ENCODE measurements at regions not wholly inside any gene's neighbourhood (a gene's known extent, or its start where the extent isn't known, plus 50 kb on each side); places are given as distances from the start of the nearest gene placed in this dataset.

DNA sequence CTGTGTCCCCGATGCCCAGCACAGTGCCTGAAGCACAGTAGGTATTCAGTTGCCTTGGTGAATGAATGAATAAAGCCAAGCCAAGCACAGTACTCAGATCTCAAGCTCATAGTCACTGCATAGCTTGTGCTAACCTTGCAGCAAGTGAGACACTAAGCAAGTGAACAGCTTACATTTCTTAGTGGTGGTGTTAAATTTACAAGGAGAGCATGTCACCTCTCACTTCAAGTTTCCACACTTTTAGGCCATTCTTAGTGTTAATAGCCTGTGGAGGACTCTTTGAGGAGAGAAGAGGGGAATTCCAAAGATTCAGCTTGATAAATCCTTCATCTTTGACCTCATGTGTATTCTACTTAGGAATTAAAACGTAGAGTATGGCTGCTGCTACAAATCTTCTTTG lies 104.7 kb downstream of the C9orf152 start:
- DNase-seq = no peak

DNA sequence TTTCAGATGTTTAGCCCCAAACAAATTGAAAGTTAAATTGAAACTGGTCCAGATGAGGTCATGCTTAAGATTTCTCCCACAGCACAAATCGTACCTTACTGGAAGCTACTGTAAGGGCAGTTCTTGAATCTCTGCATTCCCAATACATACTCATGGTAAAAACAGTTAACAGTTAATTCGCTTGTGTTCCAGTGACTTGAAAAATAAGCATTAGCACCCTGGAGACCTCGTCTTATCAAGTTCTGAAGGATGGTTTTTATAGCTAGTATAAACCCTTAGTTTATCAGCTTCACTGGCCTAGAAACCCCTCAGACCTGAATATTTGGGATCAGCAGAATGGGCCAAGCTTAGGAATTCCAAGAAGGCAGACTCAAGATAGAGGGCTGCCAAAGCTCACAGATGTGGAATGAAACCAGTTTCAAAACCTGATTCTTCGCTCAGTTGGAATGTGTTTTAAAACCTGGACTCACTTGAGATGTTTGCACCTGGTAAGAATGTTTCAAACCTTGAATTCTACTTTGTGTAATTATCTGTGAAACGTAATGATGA lies 103.6 kb downstream of the C9orf152 start:
- no peak for DNase-seq

DNA sequence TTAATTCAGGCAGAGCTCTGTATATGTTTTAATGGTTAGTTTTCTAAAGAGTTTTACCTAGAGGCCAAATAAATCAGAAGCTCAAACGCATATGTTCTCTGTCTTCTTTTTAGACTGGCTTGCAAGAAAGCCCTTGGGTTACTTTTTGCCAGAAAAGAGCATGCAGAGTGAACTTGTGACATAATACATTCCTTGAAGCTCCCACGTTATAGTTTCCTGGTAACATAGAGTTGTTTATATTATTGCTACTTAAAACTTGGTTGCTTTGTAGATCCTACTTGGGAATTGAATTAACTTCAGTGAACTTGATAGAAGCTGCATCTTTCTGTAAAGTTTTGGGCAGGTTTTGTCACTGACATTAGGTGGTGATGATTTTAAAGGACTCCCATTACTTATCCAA lies 102.9 kb downstream of the C9orf152 start:
- DNase-seq = no peak

DNA sequence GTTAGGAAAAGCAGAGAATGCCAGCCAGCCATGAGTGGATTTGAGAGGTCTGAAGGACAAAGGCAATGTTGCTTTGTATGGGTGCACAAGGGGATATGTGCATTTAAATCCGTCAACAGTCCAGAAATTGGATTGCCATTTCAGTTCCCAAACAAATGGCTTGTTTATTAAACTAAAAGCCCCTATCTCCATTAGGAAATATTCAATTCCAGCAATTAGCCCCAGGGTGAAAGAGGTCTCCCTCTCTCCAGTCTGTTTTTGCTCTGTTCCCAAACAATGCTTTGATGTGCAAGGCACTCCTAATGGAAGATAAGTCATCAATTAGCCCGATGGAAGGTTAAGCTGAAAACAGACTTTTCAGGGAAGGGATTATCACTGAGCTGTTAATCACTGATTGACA lies 101.3 kb downstream of the C9orf152 start:
- DNase-seq = no peak

DNA sequence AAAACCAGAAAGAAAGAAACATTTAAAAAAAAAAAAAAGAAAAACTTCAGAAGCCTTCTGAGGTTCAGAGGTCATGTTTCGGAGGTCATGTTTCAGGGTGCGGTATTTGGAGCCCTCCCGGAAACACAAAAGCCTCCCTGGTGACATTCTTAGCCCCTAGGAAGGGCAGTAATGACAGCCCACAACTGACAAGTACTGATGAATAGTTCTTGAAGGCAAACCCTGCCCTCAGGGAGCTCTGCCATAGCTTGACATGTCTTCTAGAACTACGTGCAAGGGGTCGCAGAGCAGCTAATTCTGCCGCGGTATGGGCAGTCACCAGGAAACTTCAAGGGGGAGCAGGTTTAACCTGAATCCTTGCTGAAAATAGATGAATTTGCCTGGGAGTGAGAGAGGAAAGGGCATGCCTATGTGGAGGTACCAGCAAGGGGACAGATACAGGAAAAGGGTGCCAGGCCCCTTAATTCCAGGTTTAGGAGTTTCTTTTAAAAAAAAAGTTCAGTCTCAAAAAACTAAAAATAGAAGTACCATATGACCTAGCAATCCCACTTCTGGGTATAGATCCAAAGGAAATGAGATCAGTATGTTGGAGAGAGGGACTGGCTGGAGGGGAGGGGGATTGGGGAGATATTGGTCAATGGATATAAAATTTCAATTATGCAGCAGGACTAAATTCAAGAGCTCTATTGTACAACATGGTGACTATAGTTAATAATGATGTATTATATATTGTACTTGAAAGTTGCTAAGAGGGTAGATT lies 98.4 kb downstream of the C9orf152 start:
- DNase-seq = no peak

DNA sequence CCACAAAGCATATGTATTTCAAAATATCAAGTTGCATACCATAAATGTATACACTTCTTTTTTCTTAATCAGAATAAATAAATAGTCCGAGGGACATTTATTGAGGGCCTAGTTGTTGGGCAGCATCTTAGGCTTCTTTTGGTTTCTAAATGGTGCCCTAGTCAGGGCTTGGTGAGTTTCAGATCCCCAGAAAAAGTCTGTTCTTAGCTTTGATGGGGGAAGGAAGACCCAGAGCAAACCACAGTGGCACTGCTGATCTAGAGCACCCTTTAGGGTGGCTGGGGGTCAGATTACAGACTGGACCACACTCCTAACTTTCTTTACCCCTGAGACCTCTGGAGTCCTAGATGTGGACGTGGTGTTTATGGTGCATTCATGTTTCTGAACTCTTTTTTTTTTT lies 97.8 kb downstream of the C9orf152 start:
- no peak for DNase-seq

DNA sequence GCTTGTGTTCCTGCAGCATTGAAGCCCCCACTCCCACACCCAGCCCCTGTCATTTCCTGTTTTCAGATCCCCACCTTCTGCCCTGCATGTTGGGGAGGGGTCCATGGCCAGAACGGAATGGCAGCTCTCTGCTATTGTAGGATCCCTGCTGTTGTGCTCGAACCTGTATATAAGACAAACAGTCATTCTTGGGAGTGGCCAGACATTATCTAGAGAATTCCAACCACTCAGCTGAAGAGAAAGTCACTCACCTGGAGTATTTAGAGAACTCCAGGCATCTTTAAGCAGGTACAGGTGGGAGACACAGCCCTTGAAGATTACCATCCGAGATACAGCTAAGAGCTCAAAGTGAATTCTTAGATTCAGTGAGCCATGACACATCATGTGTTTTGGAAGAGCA lies 96.1 kb downstream of the C9orf152 start:
- DNase-seq = no peak

DNA sequence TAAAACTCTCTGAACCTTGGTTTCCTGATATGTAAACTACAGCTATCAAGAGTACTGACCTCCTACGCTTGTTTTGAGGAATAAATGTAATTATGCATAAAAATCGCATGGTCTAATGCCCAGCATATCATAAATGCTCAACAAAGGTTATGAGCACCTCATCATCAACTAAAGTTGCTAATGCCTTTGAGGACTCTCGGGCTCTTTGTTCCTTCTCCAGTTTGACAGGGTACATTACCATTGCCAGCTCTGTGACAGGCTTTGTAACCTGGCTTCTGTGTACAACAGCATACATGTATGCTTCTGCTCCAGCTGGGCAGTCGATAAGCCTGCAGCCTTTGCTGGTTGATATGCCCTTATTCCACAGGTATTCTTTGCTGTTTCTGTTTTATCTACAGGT lies 95.2 kb downstream of the C9orf152 start:
- DNase-seq = no peak

DNA sequence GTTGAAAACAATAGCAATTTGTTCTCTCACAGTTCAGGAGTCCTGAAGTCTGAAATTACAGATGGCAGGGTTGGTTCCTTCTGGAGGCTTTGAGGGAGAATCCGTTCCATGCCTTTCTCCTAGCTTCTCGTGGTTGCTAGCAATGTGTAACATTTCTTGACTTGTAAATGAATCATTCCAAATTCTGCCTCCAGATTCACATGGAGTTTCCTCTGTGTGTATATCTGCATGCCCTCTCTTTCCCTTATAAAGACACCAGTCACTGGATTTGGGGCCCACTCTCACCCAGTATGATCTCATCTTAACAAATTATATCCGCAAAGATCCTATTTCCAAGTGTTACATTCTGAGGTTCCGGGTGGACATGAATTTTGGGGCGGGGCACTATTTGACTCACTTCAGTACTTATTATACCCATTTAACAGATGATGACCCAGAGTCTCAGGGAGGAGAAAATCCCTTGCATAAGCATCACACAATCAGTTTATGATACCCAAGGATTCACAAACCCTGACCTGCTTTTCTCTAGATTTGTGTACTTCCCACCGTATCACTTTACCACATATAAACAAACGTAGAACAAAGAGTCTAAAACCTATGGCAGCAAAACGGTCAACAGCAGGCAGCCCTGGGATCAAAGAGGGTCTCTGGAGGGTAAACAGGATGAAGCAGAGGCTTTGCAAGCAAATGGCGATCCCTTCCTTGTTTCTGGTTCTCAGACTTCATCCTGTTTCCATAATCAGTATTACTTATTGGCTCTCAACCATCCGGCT lies 93.7 kb downstream of the C9orf152 start:
- no peak for DNase-seq

DNA sequence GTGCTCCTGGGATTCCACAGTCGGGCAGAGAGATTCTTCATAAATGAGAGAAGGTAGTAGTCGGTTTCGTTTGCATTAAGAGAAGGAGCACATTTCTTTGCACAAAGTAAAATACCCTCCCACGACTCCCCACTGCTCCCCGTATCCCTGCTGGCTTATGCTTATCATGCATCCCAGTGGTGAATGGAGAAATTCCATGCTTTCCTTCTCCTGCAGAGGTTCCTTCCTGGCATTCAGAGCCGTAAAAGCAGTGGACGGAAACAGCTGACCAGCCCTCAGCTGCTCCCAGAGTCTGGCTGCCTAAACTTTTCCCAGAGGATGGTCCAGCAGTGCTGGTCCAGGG lies 93.1 kb downstream of the C9orf152 start:
- no peak for DNase-seq

DNA sequence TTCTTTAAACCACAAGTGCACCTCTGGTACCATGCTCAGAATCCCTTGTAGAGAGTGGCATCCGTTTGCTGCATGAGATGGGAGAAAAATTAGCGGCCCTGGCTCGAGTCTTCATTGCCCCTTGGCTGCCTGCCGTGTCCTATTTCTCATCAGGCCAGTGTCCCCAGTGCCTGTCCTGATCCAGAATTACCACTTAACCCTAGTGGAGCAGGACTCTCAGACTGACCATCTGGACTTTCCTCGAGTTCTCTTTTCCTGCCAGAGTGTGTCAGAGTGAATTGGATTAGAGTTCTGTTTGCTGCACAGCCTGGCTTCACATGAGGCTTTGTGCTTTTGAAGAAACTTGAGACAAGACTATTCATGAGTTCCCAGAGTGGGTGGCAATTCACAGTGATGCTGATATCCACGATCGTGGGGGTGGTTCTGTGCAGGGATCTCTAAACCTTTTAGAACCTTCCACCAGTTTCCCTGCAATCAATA lies 92.6 kb downstream of the C9orf152 start:
- no peak for DNase-seq

DNA sequence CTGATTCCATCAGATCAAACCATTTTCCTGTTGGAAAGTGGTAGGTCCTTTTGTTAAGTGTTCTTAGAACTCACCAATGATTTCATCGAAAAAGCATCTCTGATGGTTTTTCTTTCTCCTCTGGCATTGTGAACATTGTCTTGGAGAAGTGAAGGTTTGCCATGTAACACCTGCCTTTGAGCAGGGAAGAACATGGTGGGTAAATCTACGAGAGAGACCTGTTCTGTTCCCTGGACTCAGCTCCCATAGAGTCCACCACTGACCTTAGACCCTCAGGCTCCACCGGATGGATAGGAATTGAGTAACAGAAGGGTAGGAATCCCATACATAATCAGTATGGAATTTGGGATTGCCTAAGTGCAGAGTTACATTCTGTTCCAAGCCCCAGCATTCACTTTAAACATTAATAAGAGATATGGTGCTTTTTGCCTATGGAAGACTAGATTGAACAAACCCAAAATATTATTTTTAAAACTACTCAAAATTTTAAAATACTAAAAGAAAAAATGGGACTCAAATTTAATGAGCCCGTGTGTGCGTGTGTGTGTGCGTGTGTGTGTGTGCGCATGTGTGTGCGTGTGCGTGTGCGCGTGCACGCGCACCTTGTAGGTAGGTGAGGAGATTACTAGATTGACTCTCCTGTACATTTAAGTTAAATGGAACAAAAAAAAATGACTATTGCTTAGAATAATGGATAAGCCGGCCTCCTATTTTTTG lies 92.0 kb downstream of the C9orf152 start:
- DNase-seq = no peak

DNA sequence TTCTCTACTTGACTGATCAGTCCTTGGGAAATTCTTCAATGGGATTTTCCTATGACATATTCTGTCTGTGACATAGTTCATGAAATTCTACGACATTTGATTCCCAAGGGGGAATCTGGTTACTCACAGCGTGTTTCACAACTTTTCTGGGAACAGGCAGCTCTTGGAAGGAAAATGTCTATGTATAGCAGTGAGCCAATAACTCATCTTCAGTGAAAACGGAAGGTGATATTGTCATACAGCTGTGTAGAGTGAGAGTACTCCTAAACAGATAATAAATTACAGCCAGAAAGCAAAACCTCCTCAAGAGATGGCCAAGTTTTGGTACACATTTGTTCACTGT lies 91.4 kb downstream of the C9orf152 start:
- DNase-seq = no peak

DNA sequence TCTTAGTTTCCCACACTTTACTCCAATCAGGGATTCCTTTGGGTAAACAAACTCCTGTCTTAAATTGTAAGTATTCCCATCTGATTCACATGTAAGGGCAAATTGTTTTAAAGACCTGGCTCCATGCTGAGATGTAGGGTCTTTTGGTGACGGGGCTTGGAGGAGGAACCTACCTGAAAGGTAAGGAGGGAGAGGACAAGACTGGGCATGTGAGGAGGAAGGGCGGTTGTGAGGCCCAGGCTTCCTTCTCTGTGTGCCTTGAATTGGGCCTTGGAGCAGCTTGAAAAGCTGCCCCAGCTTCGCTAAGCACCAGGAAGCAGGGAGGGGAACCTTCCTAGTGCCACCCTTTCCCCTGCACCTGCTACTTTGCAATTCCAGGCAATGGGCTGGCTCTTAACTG lies 86.8 kb downstream of the C9orf152 start:
- no peak for DNase-seq

DNA sequence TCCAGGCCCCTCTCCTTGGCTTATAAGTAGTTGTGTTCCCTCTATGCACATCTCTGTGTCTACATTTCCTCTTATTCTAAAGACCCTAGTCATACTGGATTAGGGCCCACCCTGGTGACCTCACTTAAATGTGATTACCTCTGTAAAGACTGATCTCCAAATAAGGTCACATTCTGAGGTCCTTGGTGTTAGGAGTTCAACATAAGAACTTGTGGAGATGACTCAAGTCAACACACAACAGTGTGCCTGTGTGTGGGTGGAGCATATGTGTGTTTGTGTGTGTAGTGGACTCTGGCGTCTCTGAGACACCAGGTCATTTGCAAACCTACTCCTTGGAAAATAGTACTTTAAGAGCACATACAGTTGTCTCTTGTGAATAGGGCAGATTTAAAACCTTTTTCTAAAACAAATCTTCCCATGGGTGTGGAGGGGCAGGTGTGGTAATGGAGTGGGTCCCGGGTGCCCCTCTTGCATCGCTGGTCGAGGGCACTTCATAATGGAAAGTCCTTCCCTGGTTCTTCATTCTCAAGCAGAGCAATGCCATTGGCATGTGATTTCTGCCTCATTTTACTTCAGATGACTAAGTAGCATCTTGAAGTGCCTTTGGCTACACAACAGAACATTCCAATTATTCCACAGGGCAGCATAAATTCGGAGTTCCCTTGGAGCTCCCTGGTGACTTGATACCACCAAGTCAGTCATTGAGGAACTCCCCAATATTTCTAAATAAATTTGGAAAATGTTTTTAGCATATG lies 84.4 kb downstream of the C9orf152 start:
- no peak for DNase-seq

DNA sequence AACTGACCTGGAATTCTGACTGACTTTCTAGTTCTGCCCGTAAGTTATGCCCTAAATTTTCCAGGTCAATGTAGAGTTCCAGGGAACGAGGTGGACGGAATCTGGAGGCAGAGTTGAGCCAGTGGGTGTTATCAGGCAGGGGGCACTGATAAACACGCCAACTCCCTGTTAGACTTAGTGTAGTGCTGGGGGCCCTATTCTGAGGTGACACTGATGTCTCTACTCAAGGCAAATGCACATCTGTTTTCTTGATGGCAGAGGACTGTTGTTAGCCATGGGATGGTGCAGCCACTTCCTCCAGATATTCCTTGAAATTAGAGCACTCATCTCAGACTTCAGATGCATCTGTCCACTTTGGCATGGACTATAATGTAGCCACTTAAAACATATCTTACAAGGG lies 83.5 kb downstream of the C9orf152 start:
- no peak for DNase-seq

DNA sequence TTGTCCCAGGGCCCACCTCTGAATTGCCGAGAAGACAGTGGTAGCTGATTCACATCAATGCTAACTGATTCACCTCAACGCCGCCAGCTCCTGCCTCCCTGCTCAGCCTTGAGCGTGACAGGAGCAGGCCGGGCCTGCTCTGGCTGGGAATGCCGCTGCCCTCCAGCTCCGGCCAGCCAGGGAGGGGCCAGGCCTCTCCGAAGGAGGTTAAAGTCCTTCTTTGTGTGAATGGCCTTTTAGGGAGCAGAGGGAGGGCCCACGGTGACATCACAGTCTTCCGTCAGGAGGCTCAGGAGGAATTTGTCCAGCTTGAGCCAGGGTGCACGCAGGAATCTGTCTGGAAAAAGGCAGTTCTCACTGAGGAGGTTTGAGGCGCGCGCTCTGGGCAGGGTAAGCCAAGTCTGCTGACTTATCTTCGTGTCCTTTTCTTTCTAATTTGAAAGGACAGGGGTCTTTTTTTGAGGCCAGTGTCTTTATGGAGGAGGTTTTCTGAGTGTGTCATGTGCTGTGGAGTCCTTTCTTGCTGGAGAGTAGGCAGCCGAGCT lies 82.7 kb downstream of the C9orf152 start:
- DNase-seq = no peak

DNA sequence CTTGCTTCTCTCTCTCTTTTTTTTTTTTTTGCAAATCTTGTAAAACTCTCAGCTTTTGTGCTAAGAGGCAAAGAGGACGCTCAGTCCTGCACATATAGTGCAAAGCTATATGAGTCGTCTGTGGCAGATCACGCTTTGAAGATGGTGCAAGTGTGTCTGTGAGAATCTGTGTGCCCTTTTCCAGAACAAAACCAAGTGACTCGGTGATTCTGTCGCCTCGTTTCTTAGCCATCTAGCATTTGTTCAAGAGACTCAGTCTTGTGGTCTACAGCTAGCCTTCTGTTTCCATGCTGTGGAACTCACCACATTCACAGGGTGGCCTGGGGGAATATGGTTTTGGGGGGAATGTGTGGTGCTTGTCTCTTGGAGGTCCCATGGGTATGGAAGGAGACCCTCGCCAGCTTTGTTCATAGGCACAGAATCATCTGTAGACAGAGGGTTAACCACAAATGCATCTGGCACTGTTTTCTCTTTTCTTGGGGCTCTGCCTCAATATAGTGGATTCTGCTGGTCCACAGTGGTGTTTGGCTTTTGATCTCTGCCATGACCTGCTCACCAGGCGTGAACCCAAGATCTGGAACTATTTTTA lies 82.1 kb downstream of the C9orf152 start:
- no peak for DNase-seq

DNA sequence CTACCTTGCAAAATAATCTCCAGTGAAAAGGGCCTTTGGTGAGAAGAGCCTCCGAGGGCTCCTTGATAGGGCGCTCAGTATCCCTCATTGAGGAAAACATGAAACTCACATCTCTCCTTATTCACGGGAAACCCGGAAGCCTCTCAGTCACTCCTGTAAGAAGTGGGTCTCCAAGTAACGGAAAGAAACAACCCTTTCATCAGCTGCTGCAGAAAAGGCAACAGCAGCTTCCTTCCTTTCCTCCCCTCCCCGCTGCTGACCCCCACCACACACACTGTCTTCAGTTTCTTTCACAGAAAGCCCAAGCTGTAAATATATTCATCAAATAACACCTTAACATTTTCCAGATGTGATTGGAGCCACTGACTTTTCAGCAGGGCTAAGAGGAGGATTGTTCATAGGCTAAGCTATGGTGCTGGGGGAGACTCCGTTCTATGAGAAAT lies 81.4 kb downstream of the C9orf152 start:
- DNase-seq = no peak

DNA sequence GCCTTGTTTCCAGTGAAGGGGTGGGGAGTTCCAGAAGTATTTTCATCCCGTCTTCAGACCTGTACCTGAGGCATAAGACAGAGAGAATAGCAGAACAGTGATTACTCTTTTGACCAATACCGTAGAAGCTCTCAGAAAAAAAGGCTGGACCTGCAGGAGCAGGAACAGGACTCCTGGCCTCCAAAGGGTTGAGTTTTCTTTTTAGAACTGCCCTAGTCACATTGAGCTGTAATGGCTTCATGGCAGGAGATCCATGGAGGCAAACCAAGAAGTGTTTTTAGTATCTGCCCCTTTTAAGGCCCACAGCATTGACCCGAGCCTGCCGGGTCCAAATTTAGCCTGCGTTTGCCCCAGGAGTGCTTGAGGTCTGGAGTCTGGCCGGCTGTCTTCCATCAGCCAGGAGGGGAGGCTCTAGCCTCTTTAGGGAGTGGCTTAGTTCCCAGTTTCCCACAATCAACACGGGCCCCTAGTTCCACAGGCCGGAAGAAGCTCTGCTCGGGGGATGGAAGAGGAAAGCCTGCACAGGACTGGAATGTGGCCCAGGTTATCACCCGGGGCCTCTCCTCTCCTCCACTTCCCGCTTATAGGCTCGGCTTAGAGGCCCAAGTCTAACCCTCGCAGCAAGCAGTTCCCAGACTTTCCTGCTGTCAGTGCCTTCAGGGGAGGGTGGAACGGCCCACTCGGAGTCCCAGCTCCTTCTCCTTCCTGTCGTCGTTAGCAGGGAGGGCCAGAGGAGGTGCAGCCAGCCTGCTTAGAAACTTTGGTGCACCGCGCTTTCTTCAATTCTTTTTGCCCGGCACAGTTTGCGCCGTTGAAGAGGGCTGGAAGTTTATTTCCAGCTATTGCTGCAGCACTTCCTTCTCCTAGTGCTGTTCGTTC lies 80.7 kb downstream of the C9orf152 start:
- no peak for DNase-seq

DNA sequence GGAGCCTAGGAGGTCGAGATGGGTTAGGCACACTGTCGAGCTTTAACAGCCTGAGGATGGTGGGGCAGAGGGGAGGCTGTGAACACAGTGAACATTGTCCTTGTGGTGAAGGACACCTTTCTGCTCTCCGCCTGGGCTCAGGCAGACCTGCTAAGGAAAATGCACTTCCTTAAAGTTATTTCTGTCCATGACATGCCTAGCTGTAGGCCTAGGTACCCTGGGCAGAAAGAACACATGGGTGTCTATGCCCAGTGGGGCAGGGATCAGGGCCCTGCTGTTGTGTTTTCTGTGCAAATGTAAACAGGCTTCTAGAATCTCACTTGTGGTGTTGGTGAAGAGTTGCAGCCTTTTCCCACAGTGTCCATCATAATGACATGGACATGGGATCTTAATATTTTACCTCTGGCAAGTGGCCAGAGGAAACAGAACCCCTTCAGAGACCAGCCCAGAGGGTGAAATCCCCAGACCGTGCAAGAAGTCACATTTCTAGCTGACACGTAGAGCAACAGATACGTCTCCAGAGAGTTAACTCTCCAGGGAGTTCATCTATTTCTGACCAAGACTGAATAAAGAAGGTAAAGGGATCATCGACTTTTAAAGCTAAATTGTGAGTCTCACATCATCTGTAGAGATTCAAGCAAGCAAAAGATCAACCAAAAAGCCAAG lies 79.2 kb downstream of the C9orf152 start:
- no peak for DNase-seq

Data from activated effector memory CD4-positive, alpha-beta T cell treated with Interleukin-2 at 50 U/mL for 16 hours (primary cell).